Spleen (tissue), 11 donors: ENCODE measurements at regions not wholly inside any gene's neighbourhood (a gene's known extent, or its start where the extent isn't known, plus 50 kb on each side); places are given as distances from the start of the nearest gene placed in this dataset.

Source experiments
- DNase-seq: peaks from one replicate; pipeline ENCODE4 v3.0.0-alpha.2; 2020
- H3K27ac ChIP-seq, 8 donors: fragments of 200-600 bp; sonication (generic) in 7 of 8; 1 replicate in 4 of 8; 2 replicates in 4 of 8; pipeline versions ENCODE4 v1.5.0 to v1.8.0; 2016 to 2021; ENCODE audit warnings: inconsistent platforms in 4 of 8, mild to moderate bottlenecking in 4 of 8, moderate library complexity in 1 of 8
- H3K27me3 ChIP-seq, 7 donors: fragments of 200-600 bp; sonication (generic) in 6 of 7; replicated peaks in 1 of 7; 1 replicate in 4 of 7; 2 replicates in 3 of 7; pipeline versions ENCODE4 v1.5.0 to v1.8.0; 2016 to 2021; ENCODE audit warnings: inconsistent platforms in 3 of 7, mild to moderate bottlenecking in 1 of 7
- H3K36me3 ChIP-seq, 6 donors: fragments of 200-600 bp; sonication (generic) in 5 of 6; 1 replicate in 4 of 6; 2 replicates in 2 of 6; pipeline versions ENCODE4 v1.5.0 to v1.8.0; 2016 to 2021; ENCODE audit warnings: inconsistent platforms in 2 of 6
- H3K4me1 ChIP-seq, 6 donors: fragments of 200-600 bp; sonication (generic) in 5 of 6; 1 replicate in 3 of 6; 2 replicates in 3 of 6; pipeline versions ENCODE4 v1.5.0 to v1.8.0; 2016 to 2021; ENCODE audit warnings: inconsistent platforms in 3 of 6
- H3K4me3 ChIP-seq, 8 donors: fragments of 200-600 bp; sonication (generic) in 7 of 8; 1 replicate in 4 of 8; 2 replicates in 4 of 8; pipeline versions ENCODE4 v1.5.0 to v1.8.0; 2016 to 2021; ENCODE audit warnings: inconsistent platforms in 4 of 8, mild to moderate bottlenecking in 4 of 8, moderate library complexity in 2 of 8
- H3K9me3 ChIP-seq, 8 donors: fragments of 200-600 bp; sonication (generic) in 7 of 8; 1 replicate in 4 of 8; 2 replicates in 4 of 8; pipeline versions ENCODE4 v1.5.0 to v1.8.0; 2016 to 2021; ENCODE audit warnings: inconsistent platforms in 4 of 8
- CTCF ChIP-seq, 11 experiments: fragments of 200-600 bp in 7 of 11; fragments of 450-650 bp in 4 of 11; sonication (generic) in 4 of 11; IDR thresholded peaks in 8 of 11; conservative IDR thresholded peaks in 3 of 11; 1 replicate in 7 of 11; 2 replicates in 4 of 11; pipeline versions ENCODE4 v1.4.0 to v1.8.0; 2016 to 2021; ENCODE audit warnings: antibody characterized with exemption in 11 of 11, inconsistent platforms in 4 of 11, mild to moderate bottlenecking in 1 of 11
- POLR2A ChIP-seq, 3 donors: fragments of 450-650 bp; IDR thresholded peaks; one replicate each; pipeline ENCODE4 v1.5.1; 2017; ENCODE audit warnings: antibody characterized with exemption in 3 of 3, mild to moderate bottlenecking in 1 of 3
- POLR2AphosphoS5 ChIP-seq, 3 donors: sonication (generic); formaldehyde crosslinking; IDR thresholded peaks; one replicate each; pipeline ENCODE4 v1.5.1; 2017; ENCODE audit warnings: antibody characterized with exemption in 3 of 3
- WGBS, 5 donors: extraction: QIAGEN DNeasy Blood & Tissue Kit in 3 of 5; methylation state at CpG; one replicate each; pipeline versions ENCODE4 v1.1.5 to v1.1.7; 2013 to 2018; 5-methylcytosine and 5-hydroxymethylcytosine counted together
- intact Hi-C: fragments of 100-400 bp; cut with DNase I; formaldehyde crosslinking; loops from one replicate; pipeline ENCODE4 v1.15.0; 2023; ENCODE audit warnings: low total_unique reads
- donor health status: healthy with polysubstance abuse.
- donor health status: DM: no; HTN: no; CAD: no; lungs with moderate emphysema.
- donor health status: DM: no; HTN: no; CAD: no.
- donor health status: Bipolar disorder and iron deficiency.
- donor health status: healthy.
- donor health status: DM: no; HTN: no; CAD: no.
- donor health status: DM: yes; HTN: yes; CAD: no.

DNA sequence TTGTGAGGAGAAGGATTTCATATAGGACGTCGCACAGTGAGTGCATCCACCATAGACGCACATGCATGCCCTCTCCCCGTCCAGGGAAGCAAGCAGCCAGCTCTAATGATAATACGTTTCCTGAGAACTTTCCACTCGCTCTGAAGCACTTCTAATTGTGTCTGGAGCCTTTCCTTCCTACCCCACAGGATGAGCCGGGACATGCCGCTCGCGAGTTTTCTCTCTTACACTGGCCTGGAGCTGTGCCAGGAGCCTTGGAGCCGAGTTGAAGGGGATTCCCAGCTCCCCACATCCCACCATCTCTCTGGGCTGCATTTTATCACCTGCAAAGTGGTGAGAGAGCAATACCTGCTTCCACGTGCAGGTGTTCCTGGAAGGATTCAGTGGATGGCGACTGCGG, 368.1 kb downstream of the C16orf95 start:
- H3K27me3 ChIP-seq: peaks cover 0 to 62% (median 0%) of the 10 kb centered on the region in 7 donors
- peaks cover 0 to 9% (median 0%) of the 10 kb centered on the region in 8 donors for H3K9me3 ChIP-seq
- TF ChIP-seq POLR2A (IDR thresholded peaks at IDR 0.05): no peak
- TF ChIP-seq POLR2AphosphoS5 (IDR thresholded peaks at IDR 0.05): no peak
- TF ChIP-seq CTCF (IDR thresholded peaks at IDR 0.05 in 8 of 11, conservative IDR thresholded peaks at IDR 0.05 in 3 of 11): no peak
- WGBS, 5 donors: 46 to 52% (median 48%) methylated on average over 14 of the region's 14 CpGs
- no peak overlapping the region for H3K4me3 ChIP-seq
- no peak for DNase-seq
- no peaks in the 10 kb centered on the region for H3K4me1 ChIP-seq
- H3K27ac ChIP-seq: no peak overlapping the region
- H3K36me3 ChIP-seq: no peaks in the 10 kb centered on the region
- intact Hi-C loops: no loop called here

DNA sequence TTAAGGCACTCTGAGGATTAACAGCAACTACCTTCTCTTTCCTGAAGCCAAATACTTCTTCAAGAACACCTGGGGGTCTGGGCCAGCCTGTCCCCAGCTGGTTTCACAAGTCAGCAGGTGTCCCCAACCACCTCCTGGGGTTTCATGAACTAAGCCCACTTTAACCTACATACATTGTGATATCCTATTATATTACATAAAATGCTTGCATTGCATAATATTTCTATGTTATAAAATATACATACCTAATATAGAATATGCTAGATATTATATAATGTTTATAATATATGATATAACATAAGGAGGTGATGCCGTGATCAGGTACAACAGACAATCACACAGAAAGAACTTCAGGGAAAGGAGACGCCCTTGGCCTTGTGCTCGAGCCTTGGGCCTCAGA, 367.6 kb downstream of the C16orf95 start:
- no peak for DNase-seq
- H3K4me3 ChIP-seq: no peak overlapping the region
- H3K27ac ChIP-seq: no peak overlapping the region
- H3K36me3 ChIP-seq: no peaks in the 10 kb centered on the region
- H3K9me3 ChIP-seq: peaks cover 0 to 9% (median 0%) of the 10 kb centered on the region in 8 donors
- peaks cover 0 to 67% (median 0%) of the 10 kb centered on the region in 7 donors for H3K27me3 ChIP-seq
- intact Hi-C loops: no loop called here
- TF ChIP-seq CTCF (IDR thresholded peaks at IDR 0.05 in 8 of 11, conservative IDR thresholded peaks at IDR 0.05 in 3 of 11) (no peak), POLR2AphosphoS5 (IDR thresholded peaks at IDR 0.05) (no peak), POLR2A (IDR thresholded peaks at IDR 0.05) (no peak)
- WGBS, 5 donors: 78 to 96% (median 87%) methylated on average over 3 of the region's 3 CpGs
- no peaks in the 10 kb centered on the region for H3K4me1 ChIP-seq

DNA sequence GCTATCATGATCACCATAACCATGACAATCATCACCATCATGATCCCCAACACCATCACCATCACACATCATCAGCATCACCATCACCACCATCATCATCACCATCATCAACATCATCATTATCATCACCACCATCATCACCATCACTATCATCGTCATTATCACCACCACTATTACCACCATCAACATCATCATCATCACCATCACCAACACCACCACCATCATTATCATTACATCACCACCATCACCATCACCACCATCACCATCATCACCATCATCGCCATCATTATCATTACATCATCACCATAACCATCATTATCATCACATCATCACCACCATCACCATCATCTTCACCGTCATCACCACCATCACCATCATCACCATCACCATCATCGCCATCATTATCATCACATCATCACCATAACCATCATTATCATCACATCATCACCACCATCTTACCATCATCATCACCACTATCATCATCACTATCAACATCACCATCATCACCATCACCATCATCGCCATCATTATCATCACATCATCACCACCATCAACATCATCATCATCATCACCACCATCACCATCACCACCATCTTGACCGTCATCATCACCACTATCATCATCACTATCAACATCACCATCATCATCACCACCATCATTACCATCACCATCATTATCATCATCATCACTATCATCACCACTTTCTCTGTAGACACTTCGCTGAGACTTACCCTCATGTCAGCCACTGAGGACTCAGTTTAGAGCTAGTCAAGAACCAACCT, 366.0 kb downstream of the C16orf95 start:
- no peak for TF ChIP-seq POLR2A (IDR thresholded peaks at IDR 0.05)
- TF ChIP-seq CTCF (IDR thresholded peaks at IDR 0.05 in 8 of 11, conservative IDR thresholded peaks at IDR 0.05 in 3 of 11): no peak
- TF ChIP-seq POLR2AphosphoS5 (IDR thresholded peaks at IDR 0.05): no peak
- DNase-seq: no peak
- Histone ChIP-seq H3K9me3 (peaks cover 0 to 9% (median 0%) of the 10 kb centered on the region in 8 donors), H3K4me1 (peaks cover 0 to 3% (median under 1%) of the 10 kb centered on the region in 6 donors), H3K36me3 (no peaks in the 10 kb centered on the region), H3K4me3 (no peak overlapping the region), H3K27ac (no peak overlapping the region), H3K27me3 (peaks cover 0 to 72% (median 0%) of the 10 kb centered on the region in 7 donors)
- WGBS, 5 donors: 93 to 95% (median 93%) methylated on average over 7 of the region's 7 CpGs
- intact Hi-C loops: no loop called here

DNA sequence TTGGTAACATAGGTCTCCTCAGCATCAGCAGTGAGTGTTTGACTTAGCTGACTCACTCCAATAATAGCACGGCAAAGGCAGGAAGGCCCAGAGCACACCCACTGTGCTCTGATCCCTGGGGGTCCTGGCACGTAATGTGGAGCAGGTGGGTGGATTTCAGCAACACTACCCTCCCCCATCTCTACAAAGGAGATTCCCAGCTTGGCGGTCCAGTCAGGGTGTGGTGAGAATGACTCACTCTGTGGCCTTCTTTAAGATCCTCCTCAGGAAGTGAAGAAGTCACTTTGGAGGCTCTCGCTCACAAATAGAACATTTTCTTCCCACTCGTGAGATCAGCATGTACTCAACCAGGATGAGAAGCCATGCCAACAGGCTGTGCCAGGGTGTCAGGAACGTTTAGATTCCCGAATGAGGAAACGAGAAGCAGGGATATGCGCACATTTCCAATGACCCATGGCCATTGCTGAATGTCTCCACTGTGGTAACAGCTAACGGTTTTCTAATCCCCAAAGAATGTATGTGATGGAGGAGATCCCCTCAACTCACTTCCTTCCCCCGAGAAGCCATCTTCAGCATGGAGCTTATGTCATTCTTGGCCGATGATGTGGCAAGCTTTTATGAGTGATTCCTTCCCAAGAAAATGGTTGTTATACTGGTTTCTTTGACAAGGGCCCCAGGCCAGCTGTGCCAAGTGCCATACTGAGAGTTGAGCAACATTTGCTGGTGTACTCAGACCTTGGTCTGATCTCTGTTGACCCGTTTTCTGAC, 365.2 kb downstream of the C16orf95 start:
- no peaks in the 10 kb centered on the region for H3K36me3 ChIP-seq
- no peak for DNase-seq
- peaks cover 0 to 72% (median 0%) of the 10 kb centered on the region in 7 donors for H3K27me3 ChIP-seq

More for the DNA sequence above, 365.2 kb downstream of the C16orf95 start:
- H3K4me3 ChIP-seq: no peak overlapping the region
- TF ChIP-seq POLR2AphosphoS5 (IDR thresholded peaks at IDR 0.05) (no peak), CTCF (IDR thresholded peaks at IDR 0.05 in 8 of 11, conservative IDR thresholded peaks at IDR 0.05 in 3 of 11) (no peak), POLR2A (IDR thresholded peaks at IDR 0.05) (no peak)
- H3K27ac ChIP-seq: no peak overlapping the region
- intact Hi-C loops: no loop called here
- WGBS, 5 donors: 81 to 91% (median 83%) methylated on average over 12 to 13 of the region's 13 CpGs
- H3K4me1 ChIP-seq: peaks cover 0 to 10% (median 5%) of the 10 kb centered on the region in 6 donors
- H3K9me3 ChIP-seq: peaks cover 0 to 9% (median 0%) of the 10 kb centered on the region in 8 donors
